ENCODE measurements at regions not wholly inside any gene's neighbourhood (a gene's known extent, or its start where the extent isn't known, plus 50 kb on each side); places are given as distances from the start of the nearest gene placed in this dataset.
"Not testable (repeated sequence)": the region's sequence is repeated elsewhere in the genome, so short reads cannot be mapped to it uniquely, and the experiment has no call there.

DNA sequence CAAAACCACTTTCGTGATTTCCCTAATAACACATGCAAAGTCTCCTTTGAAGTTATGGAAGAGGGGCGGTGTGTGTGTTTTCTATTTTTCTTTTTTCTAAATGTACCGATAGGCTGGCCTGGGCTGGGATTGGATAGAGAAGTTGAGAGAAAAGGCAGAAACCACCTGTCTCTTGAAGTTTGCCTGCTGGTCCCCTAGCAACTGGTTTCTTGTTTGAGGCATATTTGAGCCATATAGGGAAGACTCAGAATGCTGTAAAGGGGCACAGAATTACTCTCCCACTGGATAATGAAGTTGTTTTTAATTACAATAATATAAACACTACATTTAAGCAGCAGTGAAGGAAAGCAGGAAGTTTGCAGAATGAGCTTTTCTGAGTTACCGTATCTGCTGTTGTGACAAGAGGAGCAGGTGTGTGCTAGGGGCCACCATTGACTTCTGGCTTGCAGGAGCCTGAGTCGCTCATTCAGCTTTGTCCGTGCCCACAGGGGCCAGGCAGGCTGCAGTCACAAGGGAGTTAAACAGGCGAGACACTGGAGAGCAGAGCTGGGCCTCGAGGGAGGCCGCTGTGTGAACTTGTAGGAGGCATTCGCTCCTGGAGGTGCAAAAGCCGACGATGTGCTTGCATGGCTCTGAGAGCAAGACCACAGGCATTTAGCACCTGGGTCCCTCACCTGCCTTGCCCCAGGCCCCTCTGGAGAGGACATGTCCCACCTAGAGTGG, 173.8 kb upstream of the RGS6 start:
- no peak overlapping the region for H3K27ac Mint-ChIP-seq
- H3K4me1 Mint-ChIP-seq (ENCODE audit: unreplicated experiment), result peaks cover 9% of the 10 kb centered on the region
- no peaks in the 10 kb centered on the region for H3K9me3 Mint-ChIP-seq
- no peak for DNase-seq (ENCODE audit: extremely low spot score, unreplicated experiment)
- H3K36me3 Mint-ChIP-seq, result no peaks in the 10 kb centered on the region
- H3K27me3 Mint-ChIP-seq, result no peaks in the 10 kb centered on the region
- H3K4me3 Mint-ChIP-seq, result no peak overlapping the region
- TF ChIP-seq, protein P1, sequence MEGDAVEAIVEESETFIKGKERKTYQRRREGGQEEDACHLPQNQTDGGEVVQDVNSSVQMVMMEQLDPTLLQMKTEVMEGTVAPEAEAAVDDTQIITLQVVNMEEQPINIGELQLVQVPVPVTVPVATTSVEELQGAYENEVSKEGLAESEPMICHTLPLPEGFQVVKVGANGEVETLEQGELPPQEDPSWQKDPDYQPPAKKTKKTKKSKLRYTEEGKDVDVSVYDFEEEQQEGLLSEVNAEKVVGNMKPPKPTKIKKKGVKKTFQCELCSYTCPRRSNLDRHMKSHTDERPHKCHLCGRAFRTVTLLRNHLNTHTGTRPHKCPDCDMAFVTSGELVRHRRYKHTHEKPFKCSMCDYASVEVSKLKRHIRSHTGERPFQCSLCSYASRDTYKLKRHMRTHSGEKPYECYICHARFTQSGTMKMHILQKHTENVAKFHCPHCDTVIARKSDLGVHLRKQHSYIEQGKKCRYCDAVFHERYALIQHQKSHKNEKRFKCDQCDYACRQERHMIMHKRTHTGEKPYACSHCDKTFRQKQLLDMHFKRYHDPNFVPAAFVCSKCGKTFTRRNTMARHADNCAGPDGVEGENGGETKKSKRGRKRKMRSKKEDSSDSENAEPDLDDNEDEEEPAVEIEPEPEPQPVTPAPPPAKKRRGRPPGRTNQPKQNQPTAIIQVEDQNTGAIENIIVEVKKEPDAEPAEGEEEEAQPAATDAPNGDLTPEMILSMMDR (conservative IDR thresholded peaks at IDR 0.05), result no peak

DNA sequence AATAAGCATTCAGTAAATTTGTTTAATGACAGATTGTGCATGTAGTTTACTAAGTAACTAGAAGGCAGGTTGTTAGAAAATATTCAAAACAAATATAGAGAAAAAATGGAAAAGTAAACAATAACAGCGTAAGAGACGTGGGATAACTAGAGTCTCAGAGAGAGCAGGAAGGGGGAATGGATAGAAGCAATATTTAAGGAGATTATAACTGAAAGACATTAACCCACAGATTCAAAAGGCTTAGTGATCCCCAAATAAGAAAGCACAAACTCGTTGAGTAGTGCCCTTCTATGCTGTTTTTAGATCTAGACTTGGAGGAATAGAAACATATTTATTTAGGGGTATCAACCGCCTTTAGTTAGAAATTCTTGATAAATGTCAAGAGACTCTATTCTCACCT, 169.7 kb upstream of the RGS6 start:
- Mint-ChIP-seq H3K27me3 (peaks cover 3% of the 10 kb centered on the region), H3K36me3 (no peaks in the 10 kb centered on the region), H3K4me1 (ENCODE audit: unreplicated experiment) (peaks cover 6% of the 10 kb centered on the region), H3K9me3 (no peaks in the 10 kb centered on the region), H3K27ac (no peak overlapping the region), H3K4me3 (no peak overlapping the region)
- TF ChIP-seq, protein P1 (conservative IDR thresholded peaks at IDR 0.05), result no peak
- no peak for DNase-seq (ENCODE audit: extremely low spot score, unreplicated experiment)

DNA sequence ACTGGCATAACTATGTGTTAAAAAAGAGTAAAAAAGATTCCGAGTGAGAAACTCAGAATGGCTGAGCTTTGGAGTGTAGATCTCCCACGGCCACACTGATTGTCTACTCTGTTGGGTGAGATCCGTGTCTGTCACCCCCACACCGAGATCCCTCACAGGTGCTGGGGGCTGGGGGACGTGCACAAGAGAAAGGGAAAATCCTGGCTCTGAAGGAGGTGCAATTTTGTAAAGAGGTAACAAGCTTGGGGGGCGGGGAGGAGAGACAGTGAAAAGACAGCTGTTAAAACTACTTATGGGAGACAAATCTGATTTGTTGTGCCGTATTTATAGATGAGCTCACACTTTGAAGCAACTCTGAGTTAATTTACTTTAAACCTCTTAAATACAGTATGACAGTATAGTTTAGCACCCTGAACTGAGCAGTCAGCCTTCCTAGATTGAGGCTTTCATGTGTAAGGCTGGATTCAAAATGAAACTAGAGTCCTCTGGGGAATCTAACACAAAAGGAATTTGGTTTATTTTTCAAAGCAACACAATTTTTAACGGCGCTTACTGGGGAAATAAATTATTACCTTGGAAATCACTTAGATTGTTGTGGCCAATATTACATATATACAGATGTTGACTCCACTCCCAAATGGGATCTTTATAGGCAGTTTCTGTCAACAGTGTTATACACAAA, 167.4 kb upstream of the RGS6 start:
- Mint-ChIP-seq H3K4me3 (no peak overlapping the region), H3K36me3 (no peaks in the 10 kb centered on the region), H3K4me1 (ENCODE audit: unreplicated experiment) (peaks cover 6% of the 10 kb centered on the region), H3K27me3 (peaks cover 3% of the 10 kb centered on the region), H3K9me3 (no peaks in the 10 kb centered on the region), H3K27ac (no peak overlapping the region)
- no peak for DNase-seq (ENCODE audit: extremely low spot score, unreplicated experiment)
- TF ChIP-seq, protein P1 (conservative IDR thresholded peaks at IDR 0.05), result no peak

DNA sequence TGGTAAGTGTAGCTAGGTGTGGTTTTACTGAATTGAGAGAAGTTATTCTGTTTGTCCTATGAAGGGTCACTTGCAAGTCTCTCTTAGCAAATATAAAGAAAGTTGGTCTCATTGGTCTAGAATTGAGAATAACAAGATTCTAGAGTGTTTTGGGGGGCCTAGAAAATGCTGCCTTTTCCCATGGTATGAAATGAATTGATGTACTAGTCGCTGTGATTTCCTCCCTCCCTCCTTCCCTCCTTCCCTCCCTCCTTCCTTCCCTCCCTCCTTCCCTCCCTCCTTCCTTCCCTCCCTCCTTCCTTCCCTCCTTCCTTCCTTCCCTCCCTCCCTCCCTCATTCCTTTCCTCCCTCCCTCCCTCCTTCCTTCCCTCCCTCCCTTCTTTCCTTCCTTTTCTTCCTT, 166.7 kb upstream of the RGS6 start:
- H3K27me3 Mint-ChIP-seq, result peaks cover 3% of the 10 kb centered on the region
- H3K36me3 Mint-ChIP-seq, result no peaks in the 10 kb centered on the region
- DNase-seq (ENCODE audit: extremely low spot score, unreplicated experiment), result no peak
- H3K9me3 Mint-ChIP-seq, result no peaks in the 10 kb centered on the region
- TF ChIP-seq, protein P1 (conservative IDR thresholded peaks at IDR 0.05), result no peak
- no peak overlapping the region for H3K27ac Mint-ChIP-seq
- H3K4me1 Mint-ChIP-seq (ENCODE audit: unreplicated experiment), result peaks cover 6% of the 10 kb centered on the region
- H3K4me3 Mint-ChIP-seq, result no peak overlapping the region

DNA sequence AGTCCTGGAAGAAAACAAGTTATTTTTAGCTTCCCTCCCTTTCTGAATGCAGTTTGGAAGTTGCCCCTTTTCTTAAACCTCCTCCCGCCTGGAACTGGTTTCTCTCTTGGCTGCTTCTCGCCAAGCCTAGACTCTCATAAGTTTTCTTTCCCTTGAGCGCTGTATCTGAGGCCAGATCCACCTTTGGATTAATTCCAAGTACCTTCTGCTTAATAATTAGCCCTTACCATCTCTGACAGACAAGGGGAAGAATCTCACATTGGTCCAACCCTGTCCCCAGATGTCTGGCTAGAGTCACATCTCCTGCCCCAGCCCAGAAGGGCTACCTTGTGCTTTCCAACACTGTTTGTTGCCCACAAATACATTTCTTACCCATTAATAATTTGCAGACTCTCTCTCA, 161.8 kb upstream of the RGS6 start:
- H3K27me3 Mint-ChIP-seq, result no peaks in the 10 kb centered on the region
- TF ChIP-seq, protein P1 (conservative IDR thresholded peaks at IDR 0.05), result no peak
- H3K9me3 Mint-ChIP-seq, result peaks cover 9% of the 10 kb centered on the region
- H3K4me1 Mint-ChIP-seq (ENCODE audit: unreplicated experiment), result no peaks in the 10 kb centered on the region
- no peaks in the 10 kb centered on the region for H3K36me3 Mint-ChIP-seq
- DNase-seq (ENCODE audit: extremely low spot score, unreplicated experiment), result no peak
- H3K27ac Mint-ChIP-seq, result no peak overlapping the region
- no peak overlapping the region for H3K4me3 Mint-ChIP-seq

DNA sequence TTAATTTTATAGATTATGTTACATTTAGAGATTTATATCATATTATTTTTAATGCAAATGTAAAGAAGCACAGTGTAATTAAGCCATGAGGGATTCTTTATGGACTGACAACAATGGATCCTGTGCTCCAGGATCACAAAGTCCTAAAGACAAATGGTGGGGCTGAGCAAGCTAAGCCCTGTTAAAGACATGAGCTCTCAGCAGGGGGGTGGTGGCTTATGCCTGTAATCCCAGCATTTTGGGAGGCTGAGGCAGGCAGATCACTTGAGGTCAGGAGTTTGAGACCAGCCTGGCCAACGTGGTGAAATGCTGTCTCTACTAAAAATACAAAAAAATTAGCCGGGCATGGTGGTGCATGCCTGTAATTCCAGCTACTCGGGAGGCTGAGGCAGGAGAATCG, 160.8 kb upstream of the RGS6 start:
- H3K4me3 Mint-ChIP-seq; H3K27me3 Mint-ChIP-seq; DNase-seq (ENCODE audit: extremely low spot score, unreplicated experiment); H3K27ac Mint-ChIP-seq; H3K36me3 Mint-ChIP-seq; H3K9me3 Mint-ChIP-seq; H3K4me1 Mint-ChIP-seq (ENCODE audit: unreplicated experiment): not testable (repeated sequence)

DNA sequence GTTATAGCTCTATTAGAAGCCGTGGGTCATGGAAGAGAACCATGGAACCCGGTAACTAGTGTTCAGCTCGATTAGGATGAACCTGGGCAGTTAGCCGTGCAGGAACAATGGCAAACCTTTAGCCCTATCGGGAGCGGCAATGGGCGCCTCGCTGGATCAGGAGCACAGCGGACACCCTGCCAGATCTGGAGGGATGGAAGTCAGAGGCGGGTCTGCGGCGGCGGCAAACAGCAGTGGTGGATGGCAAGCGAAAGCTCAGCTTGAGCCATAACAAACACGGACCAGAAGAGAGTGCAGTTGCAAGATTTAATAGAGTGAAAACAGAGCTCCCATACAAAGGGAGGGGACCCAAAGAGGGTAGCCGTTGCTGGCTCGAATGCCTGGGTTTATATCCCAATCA, 160.2 kb upstream of the RGS6 start:
- H3K4me1 Mint-ChIP-seq (ENCODE audit: unreplicated experiment); H3K27me3 Mint-ChIP-seq; H3K9me3 Mint-ChIP-seq; H3K36me3 Mint-ChIP-seq; H3K4me3 Mint-ChIP-seq; DNase-seq (ENCODE audit: extremely low spot score, unreplicated experiment); H3K27ac Mint-ChIP-seq: not testable (repeated sequence)

Measured in type B pancreatic cell (in vitro differentiated cells).